ENCODE measurements at regions not wholly inside any gene's neighbourhood (a gene's known extent, or its start where the extent isn't known, plus 50 kb on each side); places are given as distances from the start of the nearest gene placed in this dataset.

DNA sequence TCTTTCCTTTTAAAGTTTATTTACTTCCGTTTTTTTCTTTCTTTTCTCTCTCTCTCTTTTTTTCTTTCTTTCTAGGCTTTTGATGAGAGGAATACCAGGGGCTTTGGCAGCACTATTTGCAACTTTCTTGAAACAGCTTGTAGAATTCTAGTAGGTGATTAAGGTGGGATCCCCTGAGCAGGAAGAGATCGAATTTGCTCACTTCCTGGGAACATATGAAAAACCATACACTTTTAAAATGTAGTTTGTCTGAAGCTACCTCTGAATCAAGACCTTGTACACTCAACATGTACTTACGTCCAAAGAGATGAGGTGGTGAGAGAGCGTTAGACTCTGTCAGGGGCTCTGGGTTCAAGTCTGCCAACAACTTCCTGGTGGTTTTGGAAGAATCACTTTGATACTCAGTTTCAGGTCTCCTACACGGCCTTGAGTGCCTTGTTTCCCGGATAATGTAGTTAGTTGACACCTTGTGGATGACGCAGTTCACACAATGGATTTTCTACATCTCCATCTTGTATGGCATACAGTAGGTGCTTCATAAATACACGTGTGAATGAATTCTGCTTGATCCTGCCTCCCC, 229.1 kb downstream of the MYCN start:
- Histone ChIP-seq H3K9ac (ENCODE audit: low read depth, low read length) (no peak overlapping the region), H3K27me3 (ENCODE audit: insufficient read depth, low read length) (no peaks in the 10 kb centered on the region), H3K4me3 (ENCODE audit: low read length) (no peak overlapping the region), H3K27ac (ENCODE audit: low read depth, low read length) (no peak overlapping the region), H3K4me1 (ENCODE audit: insufficient read depth, low read length) (peaks cover 27% of the 10 kb centered on the region; the same call in 1 of the 2 replicates), H3K36me3 (ENCODE audit: insufficient read depth, low read length) (no peaks in the 10 kb centered on the region), H3K9me3 (ENCODE audit: insufficient read depth, low read depth, low read length) (no peaks in the 10 kb centered on the region)
- WGBS = 95% methylated on average over 8 of the region's 8 CpGs

DNA sequence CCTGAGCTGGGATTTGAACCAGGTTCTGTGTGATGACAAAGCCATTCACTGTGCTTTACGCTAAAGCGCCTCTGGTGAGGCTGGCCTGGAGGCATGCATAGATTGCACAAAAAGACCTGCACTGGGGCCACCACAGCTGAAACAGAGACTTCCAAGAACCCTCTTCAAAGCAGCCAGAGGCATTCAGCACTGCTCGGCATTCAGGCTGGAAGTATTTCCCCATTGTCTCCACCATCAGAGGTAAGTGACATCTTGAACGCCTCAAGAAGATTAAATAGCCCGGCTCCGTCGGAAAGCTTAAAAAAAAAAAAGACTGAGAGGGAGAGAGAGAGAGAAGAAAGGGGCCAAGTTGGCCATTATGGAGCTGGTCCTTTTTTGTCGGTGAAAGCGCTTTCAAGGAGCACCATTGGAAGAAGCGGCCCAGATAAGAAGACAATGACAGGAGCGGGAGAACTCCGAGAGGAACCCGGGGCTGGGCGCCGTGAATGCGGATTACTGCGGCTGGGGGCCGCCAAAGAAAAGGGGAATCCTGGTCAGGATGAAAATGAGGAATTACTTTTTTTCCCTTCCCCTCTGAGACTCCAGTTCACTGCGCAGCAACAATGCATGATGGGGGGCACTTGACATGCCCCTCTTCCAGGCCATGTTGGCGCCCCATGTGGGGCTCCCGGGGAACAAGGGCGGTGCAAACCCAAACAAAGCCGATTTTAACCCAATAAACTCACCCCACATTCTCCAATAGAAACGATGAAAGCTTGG, 228.3 kb downstream of the MYCN start:
- no peaks in the 10 kb centered on the region for H3K9me3 ChIP-seq (ENCODE audit: insufficient read depth, low read depth, low read length)
- no peak overlapping the region for H3K9ac ChIP-seq (ENCODE audit: low read depth, low read length)
- H3K36me3 ChIP-seq (ENCODE audit: insufficient read depth, low read length) = no peaks in the 10 kb centered on the region
- 79% methylated on average over 24 of the region's 24 CpGs for WGBS
- no peaks in the 10 kb centered on the region for H3K27me3 ChIP-seq (ENCODE audit: insufficient read depth, low read length)
- peaks cover 27% of the 10 kb centered on the region; the same call in 1 of the 2 replicates for H3K4me1 ChIP-seq (ENCODE audit: insufficient read depth, low read length)
- no peak overlapping the region for H3K4me3 ChIP-seq (ENCODE audit: low read length)
- H3K27ac ChIP-seq (ENCODE audit: low read depth, low read length) = no peak overlapping the region; the same call in 1 of the 2 replicates

DNA sequence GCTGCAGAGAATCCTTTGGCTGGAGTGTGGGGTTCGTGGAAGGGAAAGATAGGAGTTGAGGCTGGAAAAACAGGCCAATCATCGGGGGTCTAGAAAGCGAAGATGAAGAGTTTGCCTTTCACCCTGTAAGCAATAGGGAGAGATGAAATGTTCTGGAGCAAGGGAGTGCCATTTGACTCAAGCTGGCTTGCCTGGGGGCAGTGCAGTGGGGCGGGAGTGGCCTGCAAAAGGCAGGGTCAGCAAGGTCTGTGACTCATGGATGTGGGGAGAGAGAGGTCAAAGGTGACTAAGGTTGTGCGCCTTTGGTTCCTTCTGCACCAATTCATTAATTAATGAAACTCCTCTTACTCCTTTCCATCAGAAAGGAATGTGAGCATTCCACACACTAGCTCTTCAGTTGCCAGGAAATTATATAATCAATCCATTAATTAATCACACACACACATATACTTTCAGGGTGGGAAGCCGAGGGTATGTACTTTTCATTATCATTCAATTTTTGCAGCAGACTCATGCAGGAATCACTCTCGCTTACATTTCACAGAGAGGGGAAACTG, 227.6 kb downstream of the MYCN start:
- Histone ChIP-seq H3K9me3 (ENCODE audit: insufficient read depth, low read depth, low read length) (no peaks in the 10 kb centered on the region), H3K4me3 (ENCODE audit: low read length) (no peak overlapping the region), H3K4me1 (ENCODE audit: insufficient read depth, low read length) (peaks cover 27% of the 10 kb centered on the region; the same call in 1 of the 2 replicates), H3K27me3 (ENCODE audit: insufficient read depth, low read length) (no peaks in the 10 kb centered on the region), H3K27ac (ENCODE audit: low read depth, low read length) (no peak overlapping the region; the same call in 1 of the 2 replicates), H3K36me3 (ENCODE audit: insufficient read depth, low read length) (no peaks in the 10 kb centered on the region), H3K9ac (ENCODE audit: low read depth, low read length) (no peak overlapping the region)
- 87% methylated on average over 7 of the region's 7 CpGs for WGBS

DNA sequence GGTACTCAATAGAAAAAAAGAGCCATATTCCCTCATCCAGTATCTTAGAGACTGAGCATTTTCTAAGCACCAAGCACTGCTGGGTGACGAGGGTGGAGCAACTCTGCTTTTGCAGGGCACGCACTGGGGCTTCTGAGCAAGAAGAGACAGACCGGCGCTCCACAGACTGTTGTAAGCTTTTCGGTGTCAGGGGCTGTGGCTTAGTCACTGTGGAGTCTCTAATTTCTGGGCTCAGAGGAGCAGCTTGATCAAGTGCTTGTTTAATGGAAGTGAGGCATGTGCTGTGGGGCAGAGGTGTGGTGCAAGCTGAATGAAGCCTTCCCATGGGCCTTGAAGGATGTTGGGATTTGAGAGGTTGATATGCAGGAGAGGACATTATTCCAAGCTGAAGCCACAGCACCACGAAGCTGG, 227.1 kb downstream of the MYCN start:
- Histone ChIP-seq H3K27me3 (ENCODE audit: insufficient read depth, low read length) (no peaks in the 10 kb centered on the region), H3K4me3 (ENCODE audit: low read length) (no peak overlapping the region), H3K27ac (ENCODE audit: low read depth, low read length) (no peak overlapping the region; the same call in none of the 2 replicates), H3K9ac (ENCODE audit: low read depth, low read length) (no peak overlapping the region), H3K9me3 (ENCODE audit: insufficient read depth, low read depth, low read length) (no peaks in the 10 kb centered on the region), H3K36me3 (ENCODE audit: insufficient read depth, low read length) (no peaks in the 10 kb centered on the region), H3K4me1 (ENCODE audit: insufficient read depth, low read length) (peaks cover 27% of the 10 kb centered on the region; the same call in 1 of the 2 replicates)
- 79% methylated on average over 6 of the region's 6 CpGs for WGBS

DNA sequence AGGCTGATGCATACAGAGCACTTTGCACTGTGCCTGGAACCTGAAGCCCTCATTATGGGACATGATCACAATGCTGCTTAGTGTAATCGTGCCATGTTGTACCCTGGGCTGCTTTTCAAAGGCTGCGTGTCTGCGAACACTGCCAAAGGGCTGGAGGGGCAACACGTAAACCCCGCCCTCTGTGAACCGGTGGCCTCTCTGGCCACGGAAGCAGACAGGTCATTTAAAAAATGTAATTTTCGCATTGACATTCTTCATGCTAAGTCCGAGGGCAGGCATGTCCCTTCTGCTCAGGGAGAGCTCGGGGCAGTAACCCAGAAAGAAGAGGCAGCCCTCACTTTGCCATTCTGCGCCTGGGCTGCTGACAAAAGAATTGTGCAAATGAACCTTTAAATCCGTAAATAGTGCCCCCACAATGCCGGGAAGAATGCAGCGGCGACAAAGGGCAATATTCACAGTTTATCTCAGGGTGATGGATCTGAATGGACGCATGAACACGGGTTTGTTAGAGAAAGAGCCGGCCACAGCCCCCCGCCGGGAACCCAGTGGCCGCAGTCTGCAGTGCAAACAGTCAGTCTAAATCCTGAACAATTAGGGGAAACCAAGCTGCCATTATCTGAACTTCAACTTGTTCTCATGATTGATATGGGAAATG, 226.1 kb downstream of the MYCN start:
- peak overlapping the region; percentile 29; the same call in 1 of the 2 replicates for H3K27ac ChIP-seq (ENCODE audit: low read depth, low read length)
- H3K9ac ChIP-seq (ENCODE audit: low read depth, low read length) = no peak overlapping the region; the same call in 1 of the 2 replicates
- no peaks in the 10 kb centered on the region for H3K27me3 ChIP-seq (ENCODE audit: insufficient read depth, low read length)
- no peaks in the 10 kb centered on the region for H3K36me3 ChIP-seq (ENCODE audit: insufficient read depth, low read length)
- WGBS = 29% methylated on average over 21 of the region's 21 CpGs
- H3K9me3 ChIP-seq (ENCODE audit: insufficient read depth, low read depth, low read length) = no peaks in the 10 kb centered on the region
- peaks cover 27% of the 10 kb centered on the region; the same call in 1 of the 2 replicates for H3K4me1 ChIP-seq (ENCODE audit: insufficient read depth, low read length)
- H3K4me3 ChIP-seq (ENCODE audit: low read length) = no peak overlapping the region

DNA sequence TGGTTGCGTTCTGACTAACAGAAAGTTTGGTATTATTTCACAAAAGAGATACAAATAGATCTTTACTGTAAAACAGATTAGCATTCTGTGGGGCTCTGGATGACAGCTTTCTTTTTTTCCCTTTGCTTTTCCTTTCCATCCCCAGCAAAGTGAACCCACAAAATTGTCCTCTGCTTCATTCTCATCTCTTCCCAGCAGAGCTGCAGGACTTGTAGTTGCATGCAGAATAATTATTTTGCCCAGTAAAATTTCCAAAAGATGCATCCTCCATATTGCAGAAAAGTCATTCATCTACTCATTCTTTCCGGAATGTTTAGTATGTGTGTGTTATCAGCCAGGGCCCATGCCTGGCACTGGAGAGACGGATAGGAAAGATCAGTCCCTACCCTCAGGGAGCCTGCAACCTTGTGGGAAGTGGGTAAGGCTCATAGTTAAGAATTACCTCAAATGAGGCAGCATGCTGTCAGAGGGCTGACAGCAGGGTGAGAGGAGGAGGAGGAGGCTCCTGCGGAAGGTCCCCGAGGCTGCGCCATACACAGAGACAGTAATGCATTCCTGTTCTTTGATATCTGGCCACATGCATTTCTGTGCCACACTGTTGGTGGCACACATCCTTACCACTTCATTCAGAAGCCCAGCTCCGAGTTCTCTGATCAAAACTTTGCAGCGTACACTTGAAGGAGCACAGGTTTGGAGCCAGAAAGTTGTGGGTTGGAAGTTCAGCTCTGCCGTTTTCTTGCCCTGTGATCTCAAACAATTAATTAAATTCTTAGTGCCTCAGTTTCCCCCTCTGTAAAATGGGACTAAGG, 225.4 kb downstream of the MYCN start:
- no peak overlapping the region; the same call in 1 of the 2 replicates for H3K9ac ChIP-seq (ENCODE audit: low read depth, low read length)
- H3K36me3 ChIP-seq (ENCODE audit: insufficient read depth, low read length) = no peaks in the 10 kb centered on the region
- no peak overlapping the region; the same call in 1 of the 2 replicates for H3K27ac ChIP-seq (ENCODE audit: low read depth, low read length)
- no peaks in the 10 kb centered on the region for H3K27me3 ChIP-seq (ENCODE audit: insufficient read depth, low read length)
- no peaks in the 10 kb centered on the region for H3K9me3 ChIP-seq (ENCODE audit: insufficient read depth, low read depth, low read length)
- H3K4me1 ChIP-seq (ENCODE audit: insufficient read depth, low read length) = peaks cover 27% of the 10 kb centered on the region; the same call in 1 of the 2 replicates
- 80% methylated on average over 8 of the region's 9 CpGs for WGBS
- H3K4me3 ChIP-seq (ENCODE audit: low read length) = no peak overlapping the region

DNA sequence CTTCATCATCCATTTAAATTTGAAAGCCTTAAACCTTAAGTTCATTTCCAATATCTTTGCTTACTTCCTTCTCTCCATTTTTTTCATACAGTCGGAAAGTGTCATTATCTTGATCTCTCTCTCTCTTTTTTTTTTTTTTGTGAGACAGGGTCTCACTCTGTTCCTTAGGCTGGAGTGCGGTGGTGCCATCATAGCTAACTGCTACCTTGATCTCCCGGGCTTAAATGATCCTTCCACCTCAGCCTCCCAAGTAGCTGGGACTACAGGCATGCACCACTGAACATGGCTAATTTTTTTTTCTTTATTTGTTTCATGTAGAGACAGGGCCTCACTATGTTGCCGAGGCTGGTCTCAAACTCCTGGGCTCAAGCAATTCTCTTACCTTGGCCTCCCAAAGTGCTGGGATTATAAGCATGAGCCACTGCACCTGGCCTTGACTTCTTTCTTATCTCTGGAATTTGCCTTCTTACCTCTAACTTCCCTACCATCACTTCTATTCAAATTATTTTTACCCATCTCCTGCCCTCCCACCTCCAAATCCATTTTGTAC, 222.2 kb downstream of the MYCN start:
- Histone ChIP-seq H3K9me3 (ENCODE audit: insufficient read depth, low read depth, low read length) (no peaks in the 10 kb centered on the region), H3K36me3 (ENCODE audit: insufficient read depth, low read length) (no peaks in the 10 kb centered on the region), H3K27ac (ENCODE audit: low read depth, low read length) (no peak overlapping the region), H3K27me3 (ENCODE audit: insufficient read depth, low read length) (no peaks in the 10 kb centered on the region), H3K4me3 (ENCODE audit: low read length) (no peak overlapping the region), H3K9ac (ENCODE audit: low read depth, low read length) (no peak overlapping the region), H3K4me1 (ENCODE audit: insufficient read depth, low read length) (peaks cover 17% of the 10 kb centered on the region; the same call in 1 of the 2 replicates)
- WGBS = 84% methylated on average over 4 of the region's 4 CpGs

DNA sequence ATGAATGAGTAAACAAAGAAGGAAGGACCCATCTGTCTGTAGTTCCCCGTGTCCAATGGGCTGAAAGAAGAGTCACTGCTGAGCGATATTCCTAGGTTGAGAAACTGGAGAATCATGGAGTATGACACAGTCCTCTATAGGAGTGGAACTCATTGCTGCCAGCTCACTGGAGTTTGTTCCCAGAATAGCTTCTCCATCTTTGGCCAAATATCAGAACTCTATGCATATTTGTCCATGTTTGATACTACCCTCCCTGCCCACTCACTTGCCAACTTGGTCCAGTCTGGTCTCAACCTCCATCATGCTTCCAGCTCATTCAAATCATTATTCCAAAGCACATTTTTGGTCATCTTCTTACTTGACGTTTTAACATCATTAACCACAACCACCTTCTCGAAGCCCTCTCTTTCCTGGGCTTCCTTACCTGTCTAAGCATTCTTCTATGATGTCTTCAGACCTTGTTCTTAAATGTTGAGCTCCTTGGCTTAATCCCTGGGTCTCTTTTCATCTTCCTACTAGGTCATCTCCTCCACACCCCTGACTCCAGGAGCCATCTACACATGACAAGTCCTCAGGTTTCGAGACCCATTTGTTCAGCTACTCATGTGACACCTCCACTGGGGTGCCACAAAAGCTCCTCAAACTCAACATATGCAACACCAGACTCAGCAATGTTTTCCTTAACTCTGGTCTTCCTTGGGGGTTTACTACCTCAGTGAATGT, 221.6 kb downstream of the MYCN start:
- WGBS = 94% methylated on average over 5 of the region's 5 CpGs
- peaks cover 11% of the 10 kb centered on the region; the same call in 1 of the 2 replicates for H3K4me1 ChIP-seq (ENCODE audit: insufficient read depth, low read length)
- no peaks in the 10 kb centered on the region for H3K36me3 ChIP-seq (ENCODE audit: insufficient read depth, low read length)
- H3K4me3 ChIP-seq (ENCODE audit: low read length) = no peak overlapping the region
- no peaks in the 10 kb centered on the region for H3K9me3 ChIP-seq (ENCODE audit: insufficient read depth, low read depth, low read length)
- H3K27ac ChIP-seq (ENCODE audit: low read depth, low read length) = no peak overlapping the region
- H3K9ac ChIP-seq (ENCODE audit: low read depth, low read length) = no peak overlapping the region
- H3K27me3 ChIP-seq (ENCODE audit: insufficient read depth, low read length) = no peaks in the 10 kb centered on the region

DNA sequence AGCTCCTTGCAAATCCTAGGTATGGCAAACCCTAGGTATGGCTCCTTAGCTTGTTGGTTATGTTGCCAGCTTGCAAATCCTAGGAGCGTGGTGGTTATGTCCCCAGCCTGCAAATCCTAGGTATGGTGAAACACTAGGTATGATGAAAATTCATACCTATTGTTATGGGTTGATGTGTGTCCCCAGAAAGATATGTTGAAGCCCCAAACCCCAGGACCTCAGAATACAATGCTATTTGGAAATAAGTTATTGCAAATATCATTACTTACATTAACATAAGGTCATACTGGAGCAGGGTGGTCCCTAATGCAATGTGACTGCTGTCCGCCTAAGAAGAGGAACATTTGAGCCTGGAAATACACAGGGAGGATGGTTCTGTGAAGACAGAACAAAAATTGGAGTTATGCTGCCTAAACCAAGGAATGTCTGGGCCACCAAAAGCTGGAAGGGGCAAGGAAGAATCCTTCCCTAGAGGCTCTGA, 220.8 kb downstream of the MYCN start:
- 46% methylated on average over 2 of the region's 2 CpGs for WGBS

More for the DNA sequence above, 220.8 kb downstream of the MYCN start:
- Histone ChIP-seq H3K9me3 (ENCODE audit: insufficient read depth, low read depth, low read length) (no peaks in the 10 kb centered on the region), H3K4me3 (ENCODE audit: low read length) (no peak overlapping the region), H3K36me3 (ENCODE audit: insufficient read depth, low read length) (no peaks in the 10 kb centered on the region), H3K9ac (ENCODE audit: low read depth, low read length) (no peak overlapping the region), H3K27ac (ENCODE audit: low read depth, low read length) (no peak overlapping the region), H3K4me1 (ENCODE audit: insufficient read depth, low read length) (peaks cover 3% of the 10 kb centered on the region; the same call in 1 of the 2 replicates), H3K27me3 (ENCODE audit: insufficient read depth, low read length) (no peaks in the 10 kb centered on the region)
